Liver (tissue), 8 donors: ENCODE measurements at regions not wholly inside any gene's neighbourhood (a gene's known extent, or its start where the extent isn't known, plus 50 kb on each side); places are given as distances from the start of the nearest gene placed in this dataset.

ENCODE experiments used
- DNase-seq: peaks from one replicate; pipeline ENCODE4 v3.0.0-alpha.2; 2017; ENCODE audit warnings: low spot score
- H3K27ac ChIP-seq, 2 donors: one replicate each; pipeline ENCODE4 v1.7.0; 2013; ENCODE audit warnings: inconsistent platforms in 2 of 2, low read length in 2 of 2, control low read depth in 1 of 2, low read depth in 1 of 2, mild to moderate bottlenecking in 1 of 2
- H3K27me3 ChIP-seq, 4 donors: one replicate each; pipeline versions ENCODE4 v1.6.1 to v1.7.0; 2013; ENCODE audit warnings: low read length in 3 of 4, inconsistent platforms in 1 of 4, mild to moderate bottlenecking in 1 of 4, moderate library complexity in 1 of 4; ENCODE audit not compliant: control insufficient read depth in 4 of 4, insufficient read depth in 4 of 4
- H3K36me3 ChIP-seq, 4 donors: one replicate each; pipeline versions ENCODE4 v1.6.1 to v1.7.0; 2013; ENCODE audit warnings: low read length in 3 of 4, mild to moderate bottlenecking in 3 of 4, low read depth in 1 of 4, moderate library complexity in 1 of 4; ENCODE audit not compliant: control insufficient read depth in 4 of 4, insufficient read depth in 3 of 4
- H3K4me1 ChIP-seq, 4 donors: one replicate each; pipeline versions ENCODE4 v1.6.1 to v1.7.0; 2013; ENCODE audit warnings: low read length in 3 of 4, mild to moderate bottlenecking in 3 of 4, moderate library complexity in 1 of 4; ENCODE audit not compliant: control insufficient read depth in 4 of 4, insufficient read depth in 4 of 4
- H3K4me3 ChIP-seq, 3 donors: one replicate each; pipeline versions ENCODE4 v1.6.1 to v1.7.0; 2013; ENCODE audit warnings: low read length in 3 of 3, control low read depth in 1 of 3, low read depth in 1 of 3, mild to moderate bottlenecking in 1 of 3
- H3K9ac ChIP-seq, 2 donors: one replicate each; pipeline ENCODE4 v1.7.0; 2013; ENCODE audit warnings: low read length in 2 of 2, mild to moderate bottlenecking in 2 of 2, moderate library complexity in 2 of 2, control low read depth in 1 of 2, low read depth in 1 of 2
- H3K9me3 ChIP-seq, 4 donors: one replicate each; pipeline versions ENCODE4 v1.6.1 to v1.7.0; 2013; ENCODE audit warnings: low read length in 3 of 4; ENCODE audit not compliant: control insufficient read depth in 4 of 4
- ATF3 ChIP-seq: IDR thresholded peaks from 2 replicates; pipeline ENCODE4 v1.6.1; 2016; ENCODE audit warnings: antibody characterized with exemption
- EGR1 ChIP-seq, 2 donors: IDR thresholded peaks; 2 replicates each; pipeline ENCODE4 v1.6.1; 2016 to 2018; ENCODE audit warnings: antibody characterized with exemption in 2 of 2, low read depth in 2 of 2
- FOXA1 ChIP-seq: IDR thresholded peaks from 2 replicates; pipeline ENCODE4 v1.6.1; 2016; ENCODE audit warnings: antibody characterized with exemption
- FOXA2 ChIP-seq: IDR thresholded peaks from 2 replicates; pipeline ENCODE4 v1.6.1; 2016; ENCODE audit warnings: antibody characterized with exemption
- GABPA ChIP-seq, 2 donors: IDR thresholded peaks in 1 of 2; conservative IDR thresholded peaks in 1 of 2; 2 replicates each; pipeline ENCODE4 v1.6.1; 2016; ENCODE audit warnings: antibody characterized with exemption in 2 of 2, mild to moderate bottlenecking in 1 of 2, moderate library complexity in 1 of 2
- HNF4A ChIP-seq, 2 donors: conservative IDR thresholded peaks; 2 replicates each; pipeline ENCODE4 v1.6.1; 2016; ENCODE audit warnings: antibody characterized with exemption in 2 of 2, mild to moderate bottlenecking in 2 of 2
- HNF4G ChIP-seq: IDR thresholded peaks from 2 replicates; pipeline ENCODE4 v1.6.1; 2016; ENCODE audit warnings: antibody characterized with exemption
- JUND ChIP-seq, 2 donors: IDR thresholded peaks; 2 replicates each; pipeline ENCODE4 v1.6.1; 2016; ENCODE audit warnings: antibody characterized with exemption in 2 of 2
- MAX ChIP-seq: IDR thresholded peaks from 2 replicates; pipeline ENCODE4 v1.6.1; 2016; ENCODE audit warnings: antibody characterized with exemption
- NR2F2 ChIP-seq: IDR thresholded peaks from 2 replicates; pipeline ENCODE4 v1.6.1; 2016; ENCODE audit warnings: antibody characterized with exemption
- RAD21 ChIP-seq, 2 donors: IDR thresholded peaks; 2 replicates each; pipeline ENCODE4 v1.6.1; 2016; ENCODE audit warnings: antibody characterized with exemption in 2 of 2, mild to moderate bottlenecking in 2 of 2
- RXRA ChIP-seq, 2 donors: IDR thresholded peaks; 2 replicates each; pipeline ENCODE4 v1.6.1; 2017 to 2018; ENCODE audit warnings: antibody characterized with exemption in 2 of 2, mild to moderate bottlenecking in 1 of 2
- SP1 ChIP-seq: IDR thresholded peaks from 2 replicates; pipeline ENCODE4 v1.6.1; 2018; ENCODE audit warnings: antibody characterized with exemption, mild to moderate bottlenecking
- TAF1 ChIP-seq: conservative IDR thresholded peaks from 2 replicates; pipeline ENCODE4 v1.6.1; 2016; ENCODE audit warnings: antibody characterized with exemption, mild to moderate bottlenecking
- YY1 ChIP-seq: IDR thresholded peaks from 2 replicates; pipeline ENCODE4 v1.6.1; 2016; ENCODE audit warnings: antibody characterized with exemption, mild to moderate bottlenecking
- ZBTB33 ChIP-seq: IDR thresholded peaks from 2 replicates; pipeline ENCODE4 v1.6.1; 2016; ENCODE audit warnings: antibody characterized with exemption
- WGBS: extraction: QIAGEN DNeasy Blood & Tissue Kit; methylation state at CpG from one replicate; pipeline ENCODE4 v1.1.7; 2013; 5-methylcytosine and 5-hydroxymethylcytosine counted together
- TF ChIP-seq, protein P1 (sequence below): IDR thresholded peaks from 2 replicates; pipeline ENCODE4 v1.6.1; 2016; ENCODE audit warnings: antibody characterized with exemption, mild to moderate bottlenecking
- TF ChIP-seq, protein P2 (sequence below): fragments of 150-350 bp; IDR thresholded peaks from 2 replicates; pipeline ENCODE4 v1.5.1; 2017; ENCODE audit warnings: improper control_type of control experiment, low read depth, low read length; ENCODE audit not compliant: missing input control
- donor health status: healthy.
- donor health status: healthy.
- donor health status: healthy.
- donor health status: healthy.
- donor health status: healthy.

GRCh38 chr4:123817025-123817688, 420.6 kb downstream of the SPRY1 start:
- no peak overlapping the region for H3K27ac ChIP-seq
- no peaks in the 10 kb centered on the region for H3K27me3 ChIP-seq
- no peak overlapping the region for H3K9ac ChIP-seq
- no peak for DNase-seq
- no peak overlapping the region for H3K4me3 ChIP-seq
- no peaks in the 10 kb centered on the region for H3K36me3 ChIP-seq
- WGBS = 86% methylated on average over 7 of the region's 7 CpGs
- TF ChIP-seq HNF4G = no peak
- TF ChIP-seq FOXA1 = no peak
- no peak for TF ChIP-seq MAX
- no peak for TF ChIP-seq FOXA2
- TF ChIP-seq, protein P1, sequence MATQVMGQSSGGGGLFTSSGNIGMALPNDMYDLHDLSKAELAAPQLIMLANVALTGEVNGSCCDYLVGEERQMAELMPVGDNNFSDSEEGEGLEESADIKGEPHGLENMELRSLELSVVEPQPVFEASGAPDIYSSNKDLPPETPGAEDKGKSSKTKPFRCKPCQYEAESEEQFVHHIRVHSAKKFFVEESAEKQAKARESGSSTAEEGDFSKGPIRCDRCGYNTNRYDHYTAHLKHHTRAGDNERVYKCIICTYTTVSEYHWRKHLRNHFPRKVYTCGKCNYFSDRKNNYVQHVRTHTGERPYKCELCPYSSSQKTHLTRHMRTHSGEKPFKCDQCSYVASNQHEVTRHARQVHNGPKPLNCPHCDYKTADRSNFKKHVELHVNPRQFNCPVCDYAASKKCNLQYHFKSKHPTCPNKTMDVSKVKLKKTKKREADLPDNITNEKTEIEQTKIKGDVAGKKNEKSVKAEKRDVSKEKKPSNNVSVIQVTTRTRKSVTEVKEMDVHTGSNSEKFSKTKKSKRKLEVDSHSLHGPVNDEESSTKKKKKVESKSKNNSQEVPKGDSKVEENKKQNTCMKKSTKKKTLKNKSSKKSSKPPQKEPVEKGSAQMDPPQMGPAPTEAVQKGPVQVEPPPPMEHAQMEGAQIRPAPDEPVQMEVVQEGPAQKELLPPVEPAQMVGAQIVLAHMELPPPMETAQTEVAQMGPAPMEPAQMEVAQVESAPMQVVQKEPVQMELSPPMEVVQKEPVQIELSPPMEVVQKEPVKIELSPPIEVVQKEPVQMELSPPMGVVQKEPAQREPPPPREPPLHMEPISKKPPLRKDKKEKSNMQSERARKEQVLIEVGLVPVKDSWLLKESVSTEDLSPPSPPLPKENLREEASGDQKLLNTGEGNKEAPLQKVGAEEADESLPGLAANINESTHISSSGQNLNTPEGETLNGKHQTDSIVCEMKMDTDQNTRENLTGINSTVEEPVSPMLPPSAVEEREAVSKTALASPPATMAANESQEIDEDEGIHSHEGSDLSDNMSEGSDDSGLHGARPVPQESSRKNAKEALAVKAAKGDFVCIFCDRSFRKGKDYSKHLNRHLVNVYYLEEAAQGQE = no peak
- no peak for TF ChIP-seq RAD21 (IDR thresholded peaks at IDR 0.05)
- TF ChIP-seq HNF4A (conservative IDR thresholded peaks at IDR 0.05) = no peak
- no peak for TF ChIP-seq TAF1
- TF ChIP-seq ATF3 = no peak
- no peak for TF ChIP-seq ZBTB33
- no peak for TF ChIP-seq RXRA (IDR thresholded peaks at IDR 0.05)
- no peak for TF ChIP-seq SP1
- no peak for TF ChIP-seq JUND (IDR thresholded peaks at IDR 0.05)
- TF ChIP-seq, protein P2, sequence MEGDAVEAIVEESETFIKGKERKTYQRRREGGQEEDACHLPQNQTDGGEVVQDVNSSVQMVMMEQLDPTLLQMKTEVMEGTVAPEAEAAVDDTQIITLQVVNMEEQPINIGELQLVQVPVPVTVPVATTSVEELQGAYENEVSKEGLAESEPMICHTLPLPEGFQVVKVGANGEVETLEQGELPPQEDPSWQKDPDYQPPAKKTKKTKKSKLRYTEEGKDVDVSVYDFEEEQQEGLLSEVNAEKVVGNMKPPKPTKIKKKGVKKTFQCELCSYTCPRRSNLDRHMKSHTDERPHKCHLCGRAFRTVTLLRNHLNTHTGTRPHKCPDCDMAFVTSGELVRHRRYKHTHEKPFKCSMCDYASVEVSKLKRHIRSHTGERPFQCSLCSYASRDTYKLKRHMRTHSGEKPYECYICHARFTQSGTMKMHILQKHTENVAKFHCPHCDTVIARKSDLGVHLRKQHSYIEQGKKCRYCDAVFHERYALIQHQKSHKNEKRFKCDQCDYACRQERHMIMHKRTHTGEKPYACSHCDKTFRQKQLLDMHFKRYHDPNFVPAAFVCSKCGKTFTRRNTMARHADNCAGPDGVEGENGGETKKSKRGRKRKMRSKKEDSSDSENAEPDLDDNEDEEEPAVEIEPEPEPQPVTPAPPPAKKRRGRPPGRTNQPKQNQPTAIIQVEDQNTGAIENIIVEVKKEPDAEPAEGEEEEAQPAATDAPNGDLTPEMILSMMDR = no peak
- no peak for TF ChIP-seq EGR1 (IDR thresholded peaks at IDR 0.05; ENCODE audit: low read depth in 2 of 2)
- TF ChIP-seq NR2F2 = no peak
- TF ChIP-seq GABPA (IDR thresholded peaks at IDR 0.05 in 1 of 2, conservative IDR thresholded peaks at IDR 0.05 in 1 of 2) = no peak
- TF ChIP-seq YY1 = no peak
- H3K9me3 ChIP-seq = peaks cover 0 to 3% (median 0%) of the 10 kb centered on the region in 4 donors
- H3K4me1 ChIP-seq = no peaks in the 10 kb centered on the region
